Right lobe of liver (tissue), 6 donors: ENCODE measurements at regions not wholly inside any gene's neighbourhood (a gene's known extent, or its start where the extent isn't known, plus 50 kb on each side); places are given as distances from the start of the nearest gene placed in this dataset.

ENCODE experiments used
- ATAC-seq, 4 donors: fragments of 200-7000 bp; cut with Tn5 transposase; one replicate each; pipeline ENCODE4 v1.9.1; 2020; ENCODE audit warnings: mild to moderate bottlenecking in 4 of 4, moderate library complexity in 4 of 4
- DNase-seq, 3 donors: peaks; one replicate each; pipeline ENCODE4 v3.0.0-alpha.2; 2020
- H3K27ac ChIP-seq, 3 donors: fragments of 200-600 bp; one replicate each; pipeline ENCODE4 v1.8.0; 2022
- H3K27me3 ChIP-seq, 2 donors: fragments of 200-600 bp; one replicate each; pipeline ENCODE4 v1.8.0; 2022
- H3K36me3 ChIP-seq, 4 donors: fragments of 200-600 bp; sonication (generic) in 1 of 4; one replicate each; pipeline versions ENCODE4 v1.5.1 to v1.8.0; 2017 to 2022; ENCODE audit warnings: control low read depth in 1 of 4
- H3K4me1 ChIP-seq, 4 donors: fragments of 200-600 bp; sonication (generic) in 1 of 4; one replicate each; pipeline versions ENCODE4 v1.5.1 to v1.8.0; 2017 to 2022; ENCODE audit warnings: control low read depth in 1 of 4
- H3K4me3 ChIP-seq, 3 donors: fragments of 200-600 bp; one replicate each; pipeline ENCODE4 v1.8.0; 2022
- H3K9me3 ChIP-seq, 4 donors: fragments of 200-600 bp; sonication (generic) in 1 of 4; one replicate each; pipeline versions ENCODE4 v1.5.1 to v1.8.0; 2017 to 2022; ENCODE audit warnings: control low read depth in 1 of 4
- CTCF ChIP-seq, 4 donors: fragments of 200-600 bp in 3 of 4; fragments of 450-650 bp in 1 of 4; IDR thresholded peaks; one replicate each; pipeline versions ENCODE4 v1.5.1 to v1.8.0; 2016 to 2022; ENCODE audit warnings: antibody characterized with exemption in 4 of 4, mild to moderate bottlenecking in 2 of 4
- POLR2A ChIP-seq: fragments of 450-650 bp; IDR thresholded peaks from one replicate; pipeline ENCODE4 v1.6.1; 2017; ENCODE audit warnings: antibody characterized with exemption, mild to moderate bottlenecking
- WGBS: methylation state at CpG from one replicate; pipeline ENCODE4 v1.1.6; 2018; ENCODE audit warnings: low coverage, low lambda C conversion rate; ENCODE audit not compliant: insufficient coverage; ENCODE audit errors: missing lambda C conversion rate; 5-methylcytosine and 5-hydroxymethylcytosine counted together
- intact Hi-C, 2 donors: fragments of 100-400 bp; cut with DNase I; formaldehyde crosslinking; loops; one replicate each; pipeline versions ENCODE4 v1.11.2 to v1.14.1; 2022
- donor health status: DM: no; HTN: yes; CAD: no.
- donor health status: DM: no; HTN: no; CAD: no.
- donor health status: DM: no; HTN: no; CAD: no.
- donor health status: DM: no; HTN: yes; CAD: no.
- donor health status: DM: no; HTN: yes; CAD: no.

GRCh38 chr17:77366206-77366557, 225.4 kb downstream of the SEC14L1 start:
- peak in 1 of 4 donors; percentile 9 for ATAC-seq
- DNase-seq: peak in 1 of 3 donors; percentile 13
- Histone ChIP-seq H3K27ac (no peak overlapping the region), H3K36me3 (no peaks in the 10 kb centered on the region), H3K27me3 (no peaks in the 10 kb centered on the region), H3K4me1 (peaks cover 0 to 7% (median 0%) of the 10 kb centered on the region in 4 donors), H3K9me3 (no peaks in the 10 kb centered on the region), H3K4me3 (no peak overlapping the region)
- 60% methylated on average over 3 of the region's 5 CpGs for WGBS
- no peak for TF ChIP-seq POLR2A
- no peak for TF ChIP-seq CTCF (IDR thresholded peaks at IDR 0.05)
- intact Hi-C loops: no loop called here

GRCh38 chr17:77366558-77367245, 225.9 kb downstream of the SEC14L1 start:
- WGBS: 69% methylated on average over 5 of the region's 8 CpGs
- H3K27me3 ChIP-seq: no peaks in the 10 kb centered on the region
- peaks cover 0 to 8% (median 1%) of the 10 kb centered on the region in 4 donors for H3K4me1 ChIP-seq
- intact Hi-C loops: no loop called here
- no peaks in the 10 kb centered on the region for H3K9me3 ChIP-seq
- no peak overlapping the region for H3K27ac ChIP-seq
- no peak for TF ChIP-seq POLR2A
- no peak for TF ChIP-seq CTCF (IDR thresholded peaks at IDR 0.05)
- no peaks in the 10 kb centered on the region for H3K36me3 ChIP-seq
- ATAC-seq (no peak), DNase-seq (peak in 1 of 3 donors; percentile 35)
- H3K4me3 ChIP-seq: no peak overlapping the region

GRCh38 chr17:77369544-77369971, 228.8 kb downstream of the SEC14L1 start:
- DNase-seq: peak in 1 of 3 donors; percentile 39
- Histone ChIP-seq H3K9me3 (no peaks in the 10 kb centered on the region), H3K4me1 (peaks cover 0 to 32% (median 11%) of the 10 kb centered on the region in 4 donors)

GRCh38 chr17:77370586-77370985, 229.8 kb downstream of the SEC14L1 start:
- H3K4me1 ChIP-seq: peaks cover 0 to 41% (median 13%) of the 10 kb centered on the region in 4 donors
- no peaks in the 10 kb centered on the region for H3K9me3 ChIP-seq
- no peaks in the 10 kb centered on the region for H3K36me3 ChIP-seq
- H3K27ac ChIP-seq: no peak overlapping the region
- 82% methylated on average over 5 of the region's 5 CpGs for WGBS
- peak in 1 of 3 donors; percentile 4 for DNase-seq
- TF ChIP-seq POLR2A: no peak
- no peak for TF ChIP-seq CTCF (IDR thresholded peaks at IDR 0.05)
- no peak for ATAC-seq
- H3K27me3 ChIP-seq: no peaks in the 10 kb centered on the region
- intact Hi-C loops: no loop called here
- no peak overlapping the region for H3K4me3 ChIP-seq

More at GRCh38 chr17:77369544-77369971, 228.8 kb downstream of the SEC14L1 start:
- Histone ChIP-seq H3K27ac (no peak overlapping the region), H3K27me3 (no peaks in the 10 kb centered on the region), H3K4me3 (no peak overlapping the region), H3K36me3 (no peaks in the 10 kb centered on the region)
- intact Hi-C loops: no loop called here
- ATAC-seq: no peak
- TF ChIP-seq CTCF (IDR thresholded peaks at IDR 0.05): no peak
- TF ChIP-seq POLR2A: no peak
- WGBS: 76% methylated on average over 3 of the region's 13 CpGs
